Cardiac muscle cell (in vitro differentiated cells and primary cell): ENCODE measurements at regions not wholly inside any gene's neighbourhood (a gene's known extent, or its start where the extent isn't known, plus 50 kb on each side); places are given as distances from the start of the nearest gene placed in this dataset.
A peak's percentile ranks its signal among the peaks of the same experiment; 100 is the strongest.

Experiments used
- DNase-seq, 2 donors: peaks; one replicate each; pipeline versions ENCODE4 v3.0.0 to v3.0.0-alpha.2; 2010 to 2017; ENCODE audit warnings: low read depth in 1 of 2, low spot score in 1 of 2
- H3K27ac ChIP-seq: fragments of 200-600 bp; sonication (generic); 2 replicates; pipeline ENCODE4 v1.5.1; 2016
- H3K27me3 ChIP-seq: fragments of 200-600 bp; sonication (generic); 2 replicates; pipeline ENCODE4 v1.6.0; 2016; ENCODE audit warnings: control low read depth
- H3K36me3 ChIP-seq: fragments of 200-600 bp; sonication (generic); 2 replicates; pipeline ENCODE4 v1.5.1; 2016; ENCODE audit warnings: control low read depth
- H3K4me1 ChIP-seq: fragments of 200-600 bp; sonication (generic); 2 replicates; pipeline ENCODE4 v1.8.1; 2017; ENCODE audit warnings: low read depth, mild to moderate bottlenecking, mixed run types
- H3K4me3 ChIP-seq: fragments of 200-600 bp; sonication (generic); 2 replicates; pipeline ENCODE4 v1.5.1; 2016; ENCODE audit warnings: mild to moderate bottlenecking
- H3K9me3 ChIP-seq: fragments of 200-600 bp; sonication (generic); 2 replicates; pipeline ENCODE4 v1.5.1; 2017; ENCODE audit warnings: low read depth, mild to moderate bottlenecking, control low read depth
- TF ChIP-seq, protein P1 (sequence below): IDR thresholded peaks from 2 replicates; pipeline ENCODE4 v1.5.1; 2012; ENCODE audit warnings: low read depth, mild to moderate bottlenecking, low read length

DNA sequence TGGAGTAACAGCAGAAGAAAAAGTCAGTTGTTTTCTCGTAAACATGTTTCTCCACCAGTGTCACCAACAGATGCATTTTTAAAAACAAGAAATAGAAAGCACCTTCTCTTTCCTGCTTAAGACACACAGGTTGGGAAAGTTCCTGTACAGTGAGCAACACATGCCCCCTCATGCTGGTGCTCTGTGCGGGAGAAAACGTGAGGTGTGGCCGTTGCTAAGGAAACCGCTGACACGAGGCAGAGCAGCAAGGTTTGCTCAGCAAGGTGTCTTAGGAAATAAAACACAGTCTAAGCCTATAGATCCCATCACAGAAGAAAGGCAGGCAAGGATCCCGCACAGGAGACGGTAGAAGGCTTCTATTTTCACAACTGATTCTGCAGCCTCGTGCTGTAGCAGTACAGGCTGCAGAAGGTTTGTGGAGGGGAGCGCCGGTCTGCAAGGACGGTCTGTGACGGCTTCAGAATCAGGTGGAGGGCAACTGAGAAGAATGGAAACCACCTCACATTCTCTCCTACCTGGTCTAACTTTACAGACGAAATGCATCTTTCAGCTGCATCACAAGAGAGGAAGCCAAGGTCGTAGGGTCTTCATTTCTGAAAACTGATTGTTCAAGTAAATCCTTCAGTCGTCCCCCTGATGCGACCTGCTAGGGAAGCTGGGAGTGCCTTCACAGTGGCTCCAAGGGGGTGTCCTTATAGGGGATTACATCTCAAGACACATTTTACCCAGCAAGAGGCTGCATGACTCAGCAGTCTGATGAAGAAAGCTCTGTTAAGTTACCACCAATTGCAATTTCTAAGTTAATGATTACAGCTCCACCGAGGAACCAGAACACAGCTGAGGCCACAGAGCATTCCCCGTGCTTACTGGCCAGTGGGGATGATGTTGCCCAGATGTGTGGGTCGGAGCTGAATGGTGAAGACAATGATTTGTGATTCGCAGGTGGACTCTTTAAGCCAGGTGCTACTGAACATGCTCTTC, 150.7 kb upstream of the KLF14 start:
- no peaks in the 10 kb centered on the region for H3K4me1 ChIP-seq
- DNase-seq = peak in 1 of 2 donors; percentile 49
- no peaks in the 10 kb centered on the region for H3K27me3 ChIP-seq
- no peak overlapping the region for H3K4me3 ChIP-seq
- no peaks in the 10 kb centered on the region for H3K36me3 ChIP-seq
- TF ChIP-seq, protein P1, sequence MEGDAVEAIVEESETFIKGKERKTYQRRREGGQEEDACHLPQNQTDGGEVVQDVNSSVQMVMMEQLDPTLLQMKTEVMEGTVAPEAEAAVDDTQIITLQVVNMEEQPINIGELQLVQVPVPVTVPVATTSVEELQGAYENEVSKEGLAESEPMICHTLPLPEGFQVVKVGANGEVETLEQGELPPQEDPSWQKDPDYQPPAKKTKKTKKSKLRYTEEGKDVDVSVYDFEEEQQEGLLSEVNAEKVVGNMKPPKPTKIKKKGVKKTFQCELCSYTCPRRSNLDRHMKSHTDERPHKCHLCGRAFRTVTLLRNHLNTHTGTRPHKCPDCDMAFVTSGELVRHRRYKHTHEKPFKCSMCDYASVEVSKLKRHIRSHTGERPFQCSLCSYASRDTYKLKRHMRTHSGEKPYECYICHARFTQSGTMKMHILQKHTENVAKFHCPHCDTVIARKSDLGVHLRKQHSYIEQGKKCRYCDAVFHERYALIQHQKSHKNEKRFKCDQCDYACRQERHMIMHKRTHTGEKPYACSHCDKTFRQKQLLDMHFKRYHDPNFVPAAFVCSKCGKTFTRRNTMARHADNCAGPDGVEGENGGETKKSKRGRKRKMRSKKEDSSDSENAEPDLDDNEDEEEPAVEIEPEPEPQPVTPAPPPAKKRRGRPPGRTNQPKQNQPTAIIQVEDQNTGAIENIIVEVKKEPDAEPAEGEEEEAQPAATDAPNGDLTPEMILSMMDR = no peak
- H3K27ac ChIP-seq = no peak overlapping the region
- H3K9me3 ChIP-seq = no peaks in the 10 kb centered on the region

DNA sequence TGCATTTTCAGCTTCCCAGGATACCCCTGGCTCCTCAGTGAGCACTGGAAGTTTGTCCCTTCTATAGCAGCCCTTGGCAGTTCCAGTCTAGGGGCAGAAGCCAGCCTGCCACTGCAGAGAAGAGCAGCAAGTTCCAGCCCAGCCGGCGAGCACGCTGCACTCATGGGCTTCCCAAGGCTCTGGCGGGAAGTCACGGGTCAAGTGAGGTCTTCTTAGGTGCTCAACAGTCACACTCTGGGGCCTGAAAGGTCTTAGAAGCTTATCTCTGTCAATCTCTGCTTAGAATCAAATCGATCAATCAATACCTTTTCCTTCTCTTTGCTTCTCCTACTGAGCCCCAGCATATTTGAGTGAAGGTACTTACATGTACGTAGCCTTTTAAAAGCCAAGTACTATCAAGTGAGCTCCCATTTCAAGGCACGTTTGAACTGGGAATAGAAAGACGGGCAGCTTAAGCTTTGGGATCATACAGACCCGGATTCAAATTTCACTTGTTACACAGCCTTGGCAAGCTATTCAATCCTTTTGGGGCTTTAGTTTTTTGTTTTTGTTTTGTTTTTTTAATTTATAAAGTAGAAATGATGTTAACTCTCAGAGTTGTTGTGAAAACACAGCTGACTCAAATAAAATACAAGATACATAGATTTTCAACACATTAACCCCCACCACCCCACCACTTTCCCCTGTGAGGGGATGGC, 152.6 kb upstream of the KLF14 start:
- Histone ChIP-seq H3K27ac (no peak overlapping the region), H3K36me3 (no peaks in the 10 kb centered on the region), H3K9me3 (no peaks in the 10 kb centered on the region), H3K4me3 (no peak overlapping the region), H3K4me1 (no peaks in the 10 kb centered on the region), H3K27me3 (no peaks in the 10 kb centered on the region)
- TF ChIP-seq, protein P1 = no peak
- no peak for DNase-seq

DNA sequence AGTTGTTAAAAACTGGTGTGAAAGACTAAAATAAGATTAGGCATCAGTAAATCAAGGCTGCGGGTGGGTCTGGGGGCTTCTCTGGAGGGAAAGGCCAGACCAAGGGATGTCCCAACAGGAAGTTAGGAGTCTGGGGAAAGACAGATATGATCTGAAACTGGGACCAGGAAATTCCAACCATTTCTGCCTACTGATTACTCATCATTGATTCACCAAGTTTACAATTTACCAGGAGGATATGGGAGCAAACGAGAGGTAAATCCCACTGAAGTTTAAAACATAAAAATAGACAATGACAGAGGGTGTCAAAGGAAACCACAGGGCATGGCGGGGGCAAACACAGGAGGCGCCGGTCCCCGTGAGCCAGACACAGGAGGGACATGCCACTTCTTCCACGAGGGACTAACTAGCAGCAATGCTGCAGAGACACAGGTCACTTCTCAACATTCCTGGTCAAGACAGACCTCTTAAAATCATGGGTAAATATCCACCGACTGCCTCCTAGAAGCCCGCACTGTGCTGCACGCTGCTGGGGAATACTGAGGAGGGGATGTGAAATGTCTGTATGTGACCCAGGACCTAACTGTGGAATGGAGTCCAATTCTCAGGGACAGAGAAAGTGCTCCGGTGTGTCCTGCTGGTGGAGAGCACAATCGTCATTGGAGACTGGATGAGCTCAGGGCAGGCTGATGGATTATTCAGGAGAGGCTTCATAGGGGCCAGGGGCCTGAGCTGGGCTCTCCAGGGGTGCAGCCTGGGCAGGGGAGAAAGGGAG, 153.4 kb upstream of the KLF14 start:
- H3K9me3 ChIP-seq = no peaks in the 10 kb centered on the region
- H3K4me1 ChIP-seq = no peaks in the 10 kb centered on the region
- TF ChIP-seq, protein P1 = no peak
- no peak overlapping the region for H3K4me3 ChIP-seq
- peak in 1 of 2 donors; percentile 75 for DNase-seq
- no peak overlapping the region for H3K27ac ChIP-seq
- no peaks in the 10 kb centered on the region for H3K27me3 ChIP-seq
- no peaks in the 10 kb centered on the region for H3K36me3 ChIP-seq

DNA sequence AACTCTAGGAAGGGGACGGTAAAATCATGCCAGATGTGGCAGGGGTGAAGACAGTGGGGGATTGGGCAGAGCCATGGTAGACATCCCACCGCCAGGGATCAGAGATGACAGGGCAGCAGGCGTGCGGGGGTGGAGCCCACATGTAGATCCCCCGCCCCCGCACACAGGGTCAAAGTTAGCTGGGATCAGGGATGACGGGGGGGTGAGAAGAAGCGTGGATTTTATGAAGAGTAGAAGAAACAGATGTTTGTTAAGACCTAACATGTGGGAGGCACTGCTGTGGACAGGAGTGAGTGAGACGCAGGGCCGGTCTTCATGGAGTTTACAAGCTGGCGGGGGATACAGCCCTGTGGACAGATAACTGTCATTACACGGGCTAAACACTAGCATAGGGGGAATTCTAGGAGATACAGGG, 154.0 kb upstream of the KLF14 start:
- TF ChIP-seq, protein P1 = no peak
- Histone ChIP-seq H3K36me3 (no peaks in the 10 kb centered on the region), H3K9me3 (no peaks in the 10 kb centered on the region), H3K27me3 (no peaks in the 10 kb centered on the region), H3K4me3 (no peak overlapping the region), H3K27ac (no peak overlapping the region), H3K4me1 (no peaks in the 10 kb centered on the region)
- DNase-seq = peak in 1 of 2 donors; percentile 48

DNA sequence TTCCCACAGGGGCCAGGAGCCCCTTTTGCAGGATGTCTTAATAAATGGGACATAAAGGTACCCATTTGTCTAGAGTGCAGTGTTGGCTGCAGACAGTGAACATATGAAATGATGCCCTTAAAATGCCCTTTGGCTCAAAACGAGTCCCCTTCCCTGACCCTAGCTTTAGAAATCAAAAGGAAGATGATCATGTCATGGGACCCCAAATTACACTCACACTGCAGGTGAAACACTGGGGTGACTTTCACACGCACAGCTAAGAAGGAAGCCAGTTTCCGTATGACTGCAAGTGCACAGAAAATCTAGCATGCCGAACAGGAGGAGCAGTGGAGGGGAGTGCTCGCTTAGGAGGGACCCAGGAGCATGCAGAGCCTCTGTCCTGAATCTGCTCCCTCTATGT, 154.5 kb upstream of the KLF14 start:
- Histone ChIP-seq H3K4me1 (no peaks in the 10 kb centered on the region), H3K9me3 (no peaks in the 10 kb centered on the region), H3K4me3 (no peak overlapping the region), H3K36me3 (no peaks in the 10 kb centered on the region), H3K27me3 (no peaks in the 10 kb centered on the region), H3K27ac (no peak overlapping the region)
- no peak for DNase-seq
- TF ChIP-seq, protein P1 = no peak
